HEK293T (cell line): ENCODE measurements at regions not wholly inside any gene's neighbourhood (a gene's known extent, or its start where the extent isn't known, plus 50 kb on each side); places are given as distances from the start of the nearest gene placed in this dataset.

Source experiments
- CTCF ChIA-PET: fragments of 350-600 bp; formaldehyde crosslinking; extraction: SDS; loops from one replicate; lab custom pipeline; 2021; ENCODE audit warnings: antibody characterized with exemption, inconsistent platforms; lab: Yijun Ruan, JAX
- POLR2A ChIA-PET: fragments of 350-600 bp; formaldehyde crosslinking; extraction: SDS; loops from one replicate; lab custom pipeline; 2020; ENCODE audit warnings: antibody characterized with exemption, inconsistent platforms; lab: Yijun Ruan, JAX
- DNase-seq: peaks from one replicate; pipeline ENCODE4 v3.0.0; 2012; ENCODE audit warnings: mixed read lengths; ENCODE audit errors: extremely low spot score
- ARNT ChIP-seq: fragments of 450-650 bp; IDR thresholded peaks from 2 replicates; pipeline ENCODE4 v1.6.1; 2017; ENCODE audit warnings: mild to moderate bottlenecking
- BHLHE40 ChIP-seq: fragments of 450-650 bp; IDR thresholded peaks from 2 replicates; pipeline ENCODE4 v1.6.1; 2016; ENCODE audit warnings: mild to moderate bottlenecking, moderate library complexity, borderline replicate concordance
- CTBP1 ChIP-seq: fragments of 450-650 bp; IDR thresholded peaks from 2 replicates; pipeline ENCODE4 v1.6.1; 2016; ENCODE audit warnings: borderline replicate concordance
- ELF4 ChIP-seq: fragments of 450-650 bp; IDR thresholded peaks from 2 replicates; pipeline ENCODE4 v1.6.1; 2017; ENCODE audit warnings: antibody characterized with exemption
- FOXA1 ChIP-seq: fragments of 450-650 bp; IDR thresholded peaks from 2 replicates; pipeline ENCODE4 v1.6.1; 2016; ENCODE audit warnings: mild to moderate bottlenecking
- FOXK2 ChIP-seq: fragments of 450-650 bp; IDR thresholded peaks from 2 replicates; pipeline ENCODE4 v1.6.1; 2016; ENCODE audit warnings: mild to moderate bottlenecking
- FOXM1 ChIP-seq: fragments of 450-650 bp; IDR thresholded peaks from 2 replicates; pipeline ENCODE4 v1.6.1; 2017; ENCODE audit warnings: mild to moderate bottlenecking, borderline replicate concordance
- HDGF ChIP-seq: fragments of 450-650 bp; IDR thresholded peaks from 2 replicates; pipeline ENCODE4 v1.6.1; 2017; ENCODE audit warnings: antibody characterized with exemption, borderline replicate concordance
- L3MBTL2 ChIP-seq: fragments of 450-650 bp; conservative IDR thresholded peaks from 2 replicates; pipeline ENCODE4 v1.6.1; 2016; ENCODE audit warnings: mild to moderate bottlenecking
- LEF1 ChIP-seq: fragments of 450-650 bp; IDR thresholded peaks from 2 replicates; pipeline ENCODE4 v1.6.1; 2017; ENCODE audit warnings: mild to moderate bottlenecking, borderline replicate concordance
- NFRKB ChIP-seq: fragments of 450-650 bp; IDR thresholded peaks from 2 replicates; pipeline ENCODE4 v1.6.1; 2016; ENCODE audit warnings: mild to moderate bottlenecking, moderate library complexity
- SP1 ChIP-seq: fragments of 450-650 bp; IDR thresholded peaks from 2 replicates; pipeline ENCODE4 v1.6.1; 2017
- SUZ12 ChIP-seq: fragments of 450-650 bp; IDR thresholded peaks from 2 replicates; pipeline ENCODE4 v1.6.1; 2016; ENCODE audit warnings: mild to moderate bottlenecking
- TARDBP ChIP-seq: fragments of 450-650 bp; IDR thresholded peaks from 2 replicates; pipeline ENCODE4 v1.6.1; 2016
- ZNF384 ChIP-seq: fragments of 450-650 bp; IDR thresholded peaks from 2 replicates; pipeline ENCODE4 v1.6.1; 2016
- TF ChIP-seq, protein P1 (sequence below): fragments of 450-650 bp; IDR thresholded peaks from 2 replicates; pipeline ENCODE4 v1.6.1; 2016

DNA sequence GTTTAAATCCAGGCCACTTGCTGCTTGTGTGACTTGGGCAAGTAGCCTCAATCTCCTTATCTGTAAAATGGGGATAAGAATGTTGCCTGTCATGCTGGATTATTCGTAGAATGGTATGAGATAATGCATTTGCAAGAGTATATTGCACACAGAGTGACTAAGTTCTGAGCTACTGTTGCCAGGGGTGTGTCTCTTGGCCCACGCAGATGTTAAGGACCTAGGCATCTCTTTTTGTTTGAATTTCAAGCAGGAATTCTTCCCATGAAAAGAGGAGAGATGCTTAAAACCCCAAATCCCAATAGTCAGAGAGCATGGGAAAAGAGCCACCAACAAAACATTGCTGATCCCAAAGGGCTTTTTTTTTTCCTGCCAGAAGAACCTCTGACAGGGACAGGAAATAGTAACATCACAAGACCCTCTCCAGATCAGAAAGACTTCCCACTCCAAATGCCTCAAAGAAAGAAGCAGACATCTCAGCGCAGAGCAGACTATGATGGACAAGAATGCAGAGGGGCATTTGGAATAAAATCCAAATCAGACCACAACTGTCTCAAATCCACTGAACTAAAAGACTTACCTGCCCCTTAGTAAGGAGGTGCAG lies 90.5 kb downstream of the MRPL46 start:
- DNase-seq: no peak
- CTCF ChIA-PET: no interaction called here
- TF ChIP-seq ELF4 (no peak), SUZ12 (no peak), CTBP1 (no peak), BHLHE40 (no peak)
- POLR2A ChIA-PET: no interaction called here

DNA sequence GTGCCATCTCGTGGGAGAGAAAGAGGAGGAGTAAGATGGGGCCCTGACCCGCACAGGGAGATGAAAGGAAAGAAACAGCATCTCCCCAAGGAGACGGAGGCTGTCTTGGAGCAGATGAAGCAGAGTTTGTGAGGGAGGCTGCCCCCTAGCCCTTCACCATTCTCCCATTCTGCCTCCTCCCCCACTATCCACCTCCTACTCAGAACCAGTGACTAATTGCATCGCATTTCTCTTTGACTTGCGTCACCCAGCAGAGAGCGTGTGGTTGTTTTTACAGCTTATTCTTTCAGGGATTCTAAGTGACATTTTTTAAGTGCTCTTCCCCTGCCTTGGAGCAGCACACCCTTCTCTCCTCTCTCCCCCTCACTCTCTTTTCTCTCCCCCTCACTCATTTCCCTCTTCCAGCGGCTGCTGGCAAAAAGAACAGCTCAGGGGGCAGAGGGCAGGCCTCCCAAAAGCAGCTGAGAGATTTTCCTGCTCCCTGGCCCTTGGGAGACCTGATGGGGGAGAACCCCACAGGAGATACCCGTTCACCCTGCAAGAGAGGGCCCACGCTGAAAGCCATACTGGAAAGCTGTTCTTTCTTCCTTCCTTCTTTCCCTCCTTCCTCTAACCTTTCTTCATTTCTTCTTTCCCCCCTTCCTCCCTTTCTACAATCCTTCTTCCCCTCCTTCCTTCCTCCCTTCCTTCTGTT lies 91.8 kb downstream of the MRPL46 start:
- POLR2A ChIA-PET: interaction anchor here (0.8 kb wide), 1 partner anchor 92 kb away, joined by 3 read pairs; the partner anchor contains the start of genes MRPL46 and MRPS11
- CTCF ChIA-PET: no interaction called here
- no peak for TF ChIP-seq NFRKB
- no peak for TF ChIP-seq HDGF
- TF ChIP-seq FOXK2: no peak
- no peak for TF ChIP-seq CTBP1
- TF ChIP-seq, protein P1, sequence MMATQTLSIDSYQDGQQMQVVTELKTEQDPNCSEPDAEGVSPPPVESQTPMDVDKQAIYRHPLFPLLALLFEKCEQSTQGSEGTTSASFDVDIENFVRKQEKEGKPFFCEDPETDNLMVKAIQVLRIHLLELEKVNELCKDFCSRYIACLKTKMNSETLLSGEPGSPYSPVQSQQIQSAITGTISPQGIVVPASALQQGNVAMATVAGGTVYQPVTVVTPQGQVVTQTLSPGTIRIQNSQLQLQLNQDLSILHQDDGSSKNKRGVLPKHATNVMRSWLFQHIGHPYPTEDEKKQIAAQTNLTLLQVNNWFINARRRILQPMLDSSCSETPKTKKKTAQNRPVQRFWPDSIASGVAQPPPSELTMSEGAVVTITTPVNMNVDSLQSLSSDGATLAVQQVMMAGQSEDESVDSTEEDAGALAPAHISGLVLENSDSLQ: no peak
- TF ChIP-seq L3MBTL2: no peak
- DNase-seq: no peak

DNA sequence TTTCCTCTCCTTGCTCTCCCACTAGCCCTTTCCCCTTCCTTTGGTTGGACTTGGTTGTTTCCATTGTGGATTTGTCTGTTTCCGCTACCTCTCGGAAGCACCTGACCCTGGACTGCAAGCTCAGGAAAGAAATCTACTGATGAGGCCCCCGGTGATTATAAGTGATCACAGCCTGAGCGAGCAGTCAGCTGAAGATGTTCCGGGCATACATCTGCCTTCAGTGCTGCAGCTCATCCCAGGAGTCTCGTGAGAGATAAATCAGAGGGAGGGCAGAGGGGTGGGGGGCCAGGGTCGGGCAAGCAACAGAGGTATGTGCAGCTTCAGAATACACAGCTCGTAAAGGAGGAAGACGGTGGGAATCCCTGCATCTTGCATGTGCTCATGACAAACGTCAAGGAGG lies 102.1 kb downstream of the MRPL46 start:
- CTCF ChIA-PET: no interaction called here
- TF ChIP-seq HDGF: no peak
- no peak for TF ChIP-seq SUZ12
- no peak for DNase-seq

DNA sequence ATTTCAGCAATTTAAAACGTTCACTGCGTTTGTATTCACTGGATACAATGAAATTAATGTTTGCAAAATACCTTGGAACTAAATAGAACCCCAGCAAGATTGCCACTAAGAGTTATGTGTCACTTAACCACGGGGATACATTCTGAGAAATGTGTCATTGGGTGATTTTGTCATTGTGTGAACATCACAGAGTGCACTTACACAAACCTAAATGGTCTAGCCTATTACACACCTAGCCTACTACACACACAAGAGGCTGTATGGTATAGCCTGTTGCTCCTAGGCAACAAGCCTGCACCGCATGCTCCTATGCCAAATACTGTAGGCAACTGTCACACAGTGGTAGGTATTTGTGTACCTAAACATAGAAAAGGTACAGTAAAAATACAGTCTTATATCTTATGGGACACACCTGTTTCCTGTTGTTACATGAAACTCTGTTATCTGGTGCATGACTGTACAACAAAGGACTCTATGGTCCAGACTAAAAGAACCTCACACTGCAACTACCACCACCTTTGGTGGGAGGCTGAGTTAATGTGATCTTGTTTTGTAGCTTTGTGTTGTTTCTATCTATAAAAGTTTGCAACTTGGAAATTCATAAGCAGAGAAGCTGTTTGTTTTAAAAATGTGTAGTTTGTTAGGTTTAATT lies 92.2 kb upstream of the NTRK3 start:
- ChIA-PET POLR2A (no interaction called here), CTCF (no interaction called here)
- DNase-seq: no peak
- TF ChIP-seq TARDBP (no peak), FOXM1 (no peak), NFRKB (no peak), FOXA1 (no peak), SUZ12 (no peak), HDGF (no peak), CTBP1 (no peak), SP1 (no peak), ARNT (no peak), BHLHE40 (no peak), FOXK2 (no peak), ZNF384 (no peak)
- TF ChIP-seq, protein P1: no peak

More for the DNA sequence above, 102.1 kb downstream of the MRPL46 start:
- POLR2A ChIA-PET: no interaction called here

DNA sequence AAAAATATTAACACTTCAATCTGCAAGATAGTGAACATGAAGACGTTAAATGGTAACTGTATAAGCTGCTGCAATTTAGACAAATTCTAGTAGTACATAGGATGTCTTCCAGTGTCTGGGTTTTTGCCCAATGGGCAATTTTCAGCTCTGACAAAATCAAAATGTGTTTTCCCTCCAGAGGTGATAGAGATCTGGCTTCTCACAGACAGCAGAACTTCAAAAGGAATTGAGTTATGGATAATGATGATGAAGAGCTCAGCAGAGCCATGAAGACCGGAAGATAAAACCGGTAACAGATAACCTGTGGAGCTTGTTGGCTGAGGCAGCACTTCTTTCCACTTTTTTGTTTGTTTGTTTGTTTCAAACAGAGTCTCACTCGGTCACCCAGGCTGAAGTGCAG lies 89.4 kb upstream of the NTRK3 start:
- no peak for DNase-seq
- TF ChIP-seq, protein P1: no peak
- TF ChIP-seq NFRKB (no peak), SP1 (no peak), LEF1 (no peak), FOXM1 (no peak), CTBP1 (no peak), SUZ12 (no peak), TARDBP (no peak), ZNF384 (no peak), ARNT (no peak), ELF4 (no peak), BHLHE40 (no peak), L3MBTL2 (no peak), HDGF (no peak), FOXK2 (no peak), FOXA1 (no peak)
- POLR2A ChIA-PET: no interaction called here
- CTCF ChIA-PET: interaction anchor here (0.8 kb wide), 1 partner anchor 72 kb away, joined by 3 read pairs; no protein-coding TSS in a partner anchor

DNA sequence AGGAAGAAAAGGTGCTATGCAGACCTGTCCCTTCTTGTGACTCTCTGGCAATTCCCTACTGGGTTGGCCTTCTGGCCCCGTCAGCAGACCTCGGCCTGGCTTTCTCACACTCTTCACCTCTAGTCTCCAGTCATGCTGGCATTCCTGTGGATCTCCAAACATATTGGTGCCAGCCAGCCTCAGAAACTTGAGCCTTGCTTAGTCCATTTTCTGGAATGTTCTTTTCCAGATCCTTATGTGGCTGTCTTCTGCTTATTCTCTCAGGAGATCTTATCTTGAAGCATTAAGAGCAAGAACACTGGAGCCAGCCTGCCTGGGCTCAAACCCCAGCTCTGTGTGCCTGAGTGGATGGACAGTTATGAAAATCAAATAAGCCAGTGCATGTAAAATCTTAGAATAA lies 88.2 kb upstream of the NTRK3 start:
- CTCF ChIA-PET: no interaction called here
- TF ChIP-seq SP1 (no peak), FOXM1 (no peak), LEF1 (no peak), HDGF (no peak), FOXA1 (no peak), L3MBTL2 (no peak)
- POLR2A ChIA-PET: no interaction called here
- DNase-seq: no peak

DNA sequence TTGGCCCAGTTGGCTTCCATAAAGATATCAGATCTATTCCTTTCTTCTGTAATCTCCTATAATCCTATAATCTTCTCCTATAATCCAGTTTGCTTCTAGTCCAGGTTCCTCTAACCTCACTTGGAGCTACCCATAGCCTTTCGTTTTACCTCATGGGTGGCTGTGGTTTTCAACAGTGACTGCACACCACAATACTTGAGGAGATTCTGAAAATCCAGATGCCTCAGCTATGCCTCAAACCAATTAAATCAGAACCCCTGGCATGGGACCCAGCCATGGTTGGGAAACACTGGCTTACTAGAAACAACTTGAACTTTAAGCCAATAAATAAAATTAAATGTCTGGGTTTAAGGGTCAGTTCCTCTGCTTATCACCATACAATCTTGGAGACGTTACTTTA lies 86.1 kb upstream of the NTRK3 start:
- CTCF ChIA-PET: no interaction called here
- TF ChIP-seq ELF4 (no peak), ZNF384 (no peak), FOXM1 (no peak)
- TF ChIP-seq, protein P1: no peak
- POLR2A ChIA-PET: no interaction called here
- DNase-seq: no peak
